Lung microvascular endothelial cell (primary cell): ENCODE measurements at regions not wholly inside any gene's neighbourhood (a gene's known extent, or its start where the extent isn't known, plus 50 kb on each side); places are given as distances from the start of the nearest gene placed in this dataset.

Experiments
- DNase-seq, 2 donors: peaks; one replicate each; pipeline versions ENCODE4 v3.0.0 to v3.0.0-alpha.2; 2010; ENCODE audit warnings: low read depth in 2 of 2

- no peak for DNase-seq
Measured at GRCh38 chr4:22115262-22115661, 166.7 kb upstream of the KCNIP4 start.

- DNase-seq = no peak
Measured at GRCh38 chr4:22103768-22104167, 155.2 kb upstream of the KCNIP4 start.

GRCh38 chr4:22099896-22100295 is 151.3 kb upstream of the KCNIP4 start:
- DNase-seq = no peak

- no peak for DNase-seq
Measured at GRCh38 chr4:22097596-22097995, 149.0 kb upstream of the KCNIP4 start.

GRCh38 chr4:22094217-22094616 is 145.6 kb upstream of the KCNIP4 start:
- DNase-seq = no peak

GRCh38 chr4:22093126-22093525 is 144.6 kb upstream of the KCNIP4 start:
- no peak for DNase-seq

GRCh38 chr4:22091906-22092305 is 143.3 kb upstream of the KCNIP4 start:
- DNase-seq = no peak

- no peak for DNase-seq
Measured at GRCh38 chr4:22091352-22091717, 142.8 kb upstream of the KCNIP4 start.

GRCh38 chr4:22090661-22091351 is 142.2 kb upstream of the KCNIP4 start:
- no peak for DNase-seq

GRCh38 chr4:22077571-22077970 is 129.0 kb upstream of the KCNIP4 start:
- DNase-seq = no peak

GRCh38 chr4:22072726-22073125 is 124.2 kb upstream of the KCNIP4 start:
- no peak for DNase-seq

GRCh38 chr4:22072240-22072639 is 123.7 kb upstream of the KCNIP4 start:
- DNase-seq = no peak

GRCh38 chr4:22071749-22072148 is 123.2 kb upstream of the KCNIP4 start:
- DNase-seq = no peak

- no peak for DNase-seq
Measured at GRCh38 chr4:22070256-22070655, 121.7 kb upstream of the KCNIP4 start.

- no peak for DNase-seq
Measured at GRCh38 chr4:22063613-22064012, 115.0 kb upstream of the KCNIP4 start.

- DNase-seq = no peak
Measured at GRCh38 chr4:22062676-22063075, 114.1 kb upstream of the KCNIP4 start.

- no peak for DNase-seq
Measured at GRCh38 chr4:22055954-22056353, 107.4 kb upstream of the KCNIP4 start.

GRCh38 chr4:22052076-22052475 is 103.5 kb upstream of the KCNIP4 start:
- DNase-seq = no peak

- DNase-seq = no peak
Measured at GRCh38 chr4:22048323-22048722, 99.8 kb upstream of the KCNIP4 start.

- DNase-seq = no peak
Measured at GRCh38 chr4:22047793-22048192, 99.2 kb upstream of the KCNIP4 start.

- no peak for DNase-seq
Measured at GRCh38 chr4:22045051-22045630, 96.6 kb upstream of the KCNIP4 start.

GRCh38 chr4:22031423-22031822 is 82.9 kb upstream of the KCNIP4 start:
- no peak for DNase-seq

GRCh38 chr4:22030881-22031280 is 82.3 kb upstream of the KCNIP4 start:
- DNase-seq = no peak

- DNase-seq = no peak
Measured at GRCh38 chr4:22030307-22030706, 81.7 kb upstream of the KCNIP4 start.
